ENCODE measurements at regions not wholly inside any gene's neighbourhood (a gene's known extent, or its start where the extent isn't known, plus 50 kb on each side); places are given as distances from the start of the nearest gene placed in this dataset.
"Not testable (repeated sequence)": the region's sequence is repeated elsewhere in the genome, so short reads cannot be mapped to it uniquely, and the experiment has no call there.

GRCh38 chr6:115838216-115838615 lies 222.5 kb downstream of the FRK start:
- Histone ChIP-seq H3K9me1 (replicated peaks; ENCODE audit: control insufficient read depth, extremely low read depth, insufficient read depth, low read length) (no peaks in the 10 kb centered on the region), H3K27ac (ENCODE audit: insufficient read depth, low read depth, low read length) (no peak overlapping the region), H3K4me3 (replicated peaks in 1 of 3; ENCODE audit: insufficient read depth in 1 of 3, low read depth in 1 of 3, low read length in 3 of 3) (no peak overlapping the region), H3K4me2 (ENCODE audit: insufficient read depth, low read length) (no peak overlapping the region), H3K36me3 (ENCODE audit: control insufficient read depth in 2 of 2, extremely low read depth in 1 of 2, insufficient read depth in 2 of 2, low read length in 2 of 2) (no peaks in the 10 kb centered on the region), H3K4me1 (ENCODE audit: control insufficient read depth, extremely low read depth, insufficient read depth, low read length) (no peaks in the 10 kb centered on the region), H3K9me3 (replicated peaks; ENCODE audit: control insufficient read depth, insufficient read depth, low read length) (no peaks in the 10 kb centered on the region), H4K20me1 (replicated peaks; ENCODE audit: control insufficient read depth, extremely low read depth, insufficient read depth, low read length) (no peaks in the 10 kb centered on the region), H2AFZ (ENCODE audit: low read depth, low read length) (no peak overlapping the region), H3K27me3 (ENCODE audit: control insufficient read depth in 2 of 2, insufficient read depth in 2 of 2, low read length in 2 of 2) (no peaks in the 10 kb centered on the region), H3K79me2 (ENCODE audit: control insufficient read depth, insufficient read depth, low read length) (no peaks in the 10 kb centered on the region), H3K9ac (replicated peaks; ENCODE audit: extremely low read depth, insufficient read depth, low read length) (no peak overlapping the region)
- no TSS peak for BruUV-seq (replicated peaks)
- ChIA-PET POLR2A (no interaction called here), CTCF (no interaction called here)
- dilution Hi-C loops (cut with MboI; ENCODE audit: extremely low pct_ligation_motif_present, low sequenced_read_pairs) (no loop called here), intact Hi-C loops (cut with micrococcal nuclease) (no loop called here)
- TF ChIP-seq POLR2AphosphoS5 (IDR thresholded peaks at IDR 0.05; ENCODE audit: insufficient read depth, low read depth, low read length) (no peak), CTCF (IDR thresholded peaks at IDR 0.05; ENCODE audit: extremely low read depth in 1 of 2, insufficient read depth in 1 of 2, low read depth in 1 of 2, low read length in 2 of 2) (no peak), FOS (IDR thresholded peaks at IDR 0.05; ENCODE audit: borderline replicate concordance, insufficient read depth, low read length) (no peak), MYC (IDR thresholded peaks at IDR 0.05; ENCODE audit: low read depth, low read length) (no peak), MAX (IDR thresholded peaks at IDR 0.05; ENCODE audit: insufficient read depth, insufficient read length) (no peak), JUN (IDR thresholded peaks at IDR 0.05; ENCODE audit: borderline replicate concordance, insufficient read depth, insufficient read length, low read depth) (no peak), POLR2A (IDR thresholded peaks at IDR 0.05; ENCODE audit: low read depth, low read length) (no peak), GATA2 (IDR thresholded peaks at IDR 0.05; ENCODE audit: insufficient read depth, insufficient read length, low read depth, low read length) (no peak), EZH2 (IDR thresholded peaks at IDR 0.05; ENCODE audit: borderline replicate concordance, low read depth, low read length, severe bottlenecking) (no peak)
- DNase-seq (ENCODE audit: low read depth, low spot score) (no peak), FAIRE-seq (no peak)

DNA sequence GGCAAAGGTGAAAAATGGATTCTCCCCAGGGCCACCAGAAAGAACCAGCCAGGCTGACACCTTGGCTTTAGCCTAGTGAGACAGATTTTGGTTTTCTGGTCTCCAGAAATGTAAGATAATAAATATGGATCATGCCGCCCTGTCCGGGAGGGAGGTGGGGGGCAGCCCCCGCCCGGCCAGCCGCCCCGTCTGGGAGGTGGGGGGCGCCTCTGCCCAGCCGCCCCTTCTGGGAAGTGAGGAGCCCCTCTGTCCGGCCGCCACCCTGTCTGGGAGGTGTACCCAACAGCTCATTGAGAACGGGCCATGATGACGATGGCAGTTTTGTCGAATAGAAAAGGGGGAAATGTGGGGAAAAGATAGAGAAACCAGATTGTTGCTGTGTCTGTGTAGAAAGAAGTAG lies 224.3 kb downstream of the FRK start:
- H3K27ac ChIP-seq (ENCODE audit: insufficient read depth, low read depth, low read length); H3K79me2 ChIP-seq (ENCODE audit: control insufficient read depth, insufficient read depth, low read length); H3K4me2 ChIP-seq (ENCODE audit: insufficient read depth, low read length); POLR2A ChIA-PET; H3K36me3 ChIP-seq (ENCODE audit: control insufficient read depth in 2 of 2, extremely low read depth in 1 of 2, insufficient read depth in 2 of 2, low read length in 2 of 2); H3K4me1 ChIP-seq (ENCODE audit: control insufficient read depth, extremely low read depth, insufficient read depth, low read length); H4K20me1 ChIP-seq (replicated peaks; ENCODE audit: control insufficient read depth, extremely low read depth, insufficient read depth, low read length); H3K9me3 ChIP-seq (replicated peaks; ENCODE audit: control insufficient read depth, insufficient read depth, low read length); H3K4me3 ChIP-seq (replicated peaks in 1 of 3; ENCODE audit: insufficient read depth in 1 of 3, low read depth in 1 of 3, low read length in 3 of 3); H3K27me3 ChIP-seq (ENCODE audit: control insufficient read depth in 2 of 2, insufficient read depth in 2 of 2, low read length in 2 of 2); H3K9me1 ChIP-seq (replicated peaks; ENCODE audit: control insufficient read depth, extremely low read depth, insufficient read depth, low read length); H2AFZ ChIP-seq (ENCODE audit: low read depth, low read length); intact Hi-C loops (cut with micrococcal nuclease); dilution Hi-C loops (cut with MboI; ENCODE audit: extremely low pct_ligation_motif_present, low sequenced_read_pairs); CTCF ChIA-PET; BruUV-seq (replicated peaks); DNase-seq (ENCODE audit: low read depth, low spot score); H3K9ac ChIP-seq (replicated peaks; ENCODE audit: extremely low read depth, insufficient read depth, low read length); FAIRE-seq: not testable (repeated sequence)
